Stimulated activated CD4-positive, alpha-beta T cell treated with anti-CD3 and anti-CD28 coated beads, Interleukin-1b, Interleukin-23, amount 100 ng/mL, for 1 hour (primary cell): ENCODE measurements at regions not wholly inside any gene's neighbourhood (a gene's known extent, or its start where the extent isn't known, plus 50 kb on each side); places are given as distances from the start of the nearest gene placed in this dataset.

Source experiments
- DNase-seq, 2 donors: peaks; one replicate each; pipeline ENCODE4 v3.0.0-alpha.2; 2020; ENCODE audit warnings: low read depth in 2 of 2

- no peak for DNase-seq
These were observed 434.9 kb upstream of the MYT1L start for GRCh38 chr2:2765839-2766495.

- DNase-seq, result no peak
These were observed 434.2 kb upstream of the MYT1L start for GRCh38 chr2:2765176-2765800.

GRCh38 chr2:2764739-2765138 is 433.7 kb upstream of the MYT1L start:
- no peak for DNase-seq

GRCh38 chr2:2764001-2764355 is 432.9 kb upstream of the MYT1L start:
- no peak for DNase-seq

GRCh38 chr2:2763351-2764000 is 432.4 kb upstream of the MYT1L start:
- DNase-seq, result no peak

GRCh38 chr2:2762913-2763312 is 431.8 kb upstream of the MYT1L start:
- DNase-seq, result no peak

- no peak for DNase-seq
These were observed 431.3 kb upstream of the MYT1L start for GRCh38 chr2:2762166-2762908.

- no peak for DNase-seq
These were observed 427.8 kb upstream of the MYT1L start for GRCh38 chr2:2758793-2759367.

- no peak for DNase-seq
These were observed 426.7 kb upstream of the MYT1L start for GRCh38 chr2:2757764-2758163.

- DNase-seq, result no peak
These were observed 425.8 kb upstream of the MYT1L start for GRCh38 chr2:2756886-2757285.

GRCh38 chr2:2755990-2756389 is 424.9 kb upstream of the MYT1L start:
- no peak for DNase-seq

DNA sequence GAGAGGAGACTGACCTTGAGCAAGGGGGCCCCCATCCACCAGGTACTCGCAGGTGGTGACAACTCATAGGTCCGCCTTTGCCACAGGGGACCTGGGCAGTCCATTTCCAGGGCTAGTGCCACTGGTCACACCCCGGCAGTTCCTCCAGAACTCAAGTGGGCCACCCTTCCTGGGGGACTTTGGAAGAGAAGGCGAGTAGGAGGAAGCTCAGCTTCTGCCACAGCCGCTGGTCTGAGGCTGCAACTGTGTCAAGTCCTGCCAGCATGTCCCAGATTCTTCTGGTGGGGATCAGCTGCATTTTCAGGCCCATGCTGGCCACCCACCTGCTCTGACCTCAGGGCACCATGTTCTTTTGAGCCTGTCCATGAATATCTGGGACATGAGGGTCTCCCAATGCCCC is 423.9 kb upstream of the MYT1L start:
- DNase-seq, result no peak

- no peak for DNase-seq
These were observed 420.7 kb upstream of the MYT1L start for GRCh38 chr2:2751715-2752315.

- DNase-seq, result no peak
These were observed 420.0 kb upstream of the MYT1L start for GRCh38 chr2:2750867-2751714.

GRCh38 chr2:2749206-2749598 is 418.1 kb upstream of the MYT1L start:
- no peak for DNase-seq

DNA sequence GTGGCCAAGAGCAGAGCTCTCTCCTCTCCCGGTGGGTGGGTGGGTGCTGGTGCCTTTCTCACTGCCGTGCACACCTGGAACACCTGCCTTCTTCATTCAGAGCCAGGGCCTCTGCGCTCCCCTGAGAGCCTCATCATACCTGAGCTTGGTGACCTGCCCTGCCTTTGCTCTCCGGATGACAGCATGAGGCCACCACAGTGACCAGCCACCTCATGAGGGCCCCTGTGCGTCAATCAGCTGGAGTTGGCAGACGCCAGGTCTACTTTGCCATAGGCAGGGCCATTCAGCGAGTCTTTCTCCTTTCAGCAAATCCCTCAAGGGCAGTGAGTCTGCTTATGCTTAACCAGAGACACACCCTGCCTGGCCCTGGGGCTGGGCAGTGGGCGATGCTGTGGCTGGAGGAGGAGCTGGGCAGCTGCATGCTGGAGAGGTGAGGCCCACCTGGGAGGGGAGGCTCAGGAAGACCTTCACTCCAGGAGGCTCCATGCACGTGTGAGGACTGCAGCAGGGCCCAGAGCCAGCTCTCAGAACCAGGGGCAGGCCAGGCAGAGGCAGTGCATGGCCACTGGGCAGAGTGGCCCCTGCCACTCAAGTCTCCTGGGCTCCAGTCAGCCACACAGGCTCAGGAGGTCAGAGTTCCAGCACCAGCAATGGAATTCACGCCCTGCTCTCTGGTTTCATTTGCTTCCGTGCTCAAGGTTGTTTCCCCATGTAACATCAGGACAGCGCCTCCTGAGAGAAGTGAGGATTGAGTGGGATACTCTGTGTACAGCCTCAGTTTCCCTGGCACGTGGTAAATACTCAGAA is 417.5 kb upstream of the MYT1L start:
- DNase-seq, result no peak

DNA sequence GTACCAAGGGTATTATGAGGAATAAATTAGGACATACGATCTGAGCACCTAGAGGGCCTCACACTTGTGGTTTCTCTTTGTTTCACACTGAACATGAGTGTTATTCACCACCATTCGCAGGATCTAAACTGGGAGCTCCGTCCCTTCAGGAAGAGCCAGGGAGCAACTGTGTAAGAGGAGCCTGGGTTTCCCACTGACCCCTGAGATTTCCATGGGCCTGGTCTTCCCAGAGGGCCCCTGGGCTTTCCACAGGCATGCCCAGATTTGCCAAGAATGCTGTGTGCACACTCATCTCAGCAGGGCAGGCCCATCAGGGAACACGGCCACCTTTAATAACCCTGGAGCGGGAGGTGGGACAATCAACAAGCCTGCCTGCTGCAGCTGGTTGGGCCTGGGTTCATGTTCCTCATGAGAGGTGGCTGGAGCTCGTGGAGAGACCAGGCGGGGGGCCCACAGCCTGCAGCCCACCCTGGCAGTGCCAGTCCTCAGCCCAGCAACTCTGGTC is 416.8 kb upstream of the MYT1L start:
- DNase-seq, result no peak

DNA sequence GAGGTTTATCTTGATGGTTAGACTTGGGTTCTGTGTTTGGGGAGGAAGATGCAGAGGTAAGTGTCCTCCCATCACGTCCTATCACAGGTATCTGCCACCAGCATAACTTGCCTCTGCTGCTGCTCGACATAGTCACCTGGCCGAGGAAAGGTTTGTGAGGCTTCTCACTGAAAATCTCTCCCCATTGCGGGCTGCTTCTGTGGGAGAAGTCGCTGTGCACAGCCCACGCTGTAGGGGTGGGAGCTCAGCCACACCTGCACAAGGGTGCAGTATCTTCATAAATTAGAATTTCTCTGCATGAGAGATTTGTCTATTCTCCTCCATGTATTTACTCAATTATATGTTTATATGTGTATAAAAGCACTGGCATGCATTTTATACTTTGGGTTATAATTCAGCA is 415.7 kb upstream of the MYT1L start:
- no peak for DNase-seq

DNA sequence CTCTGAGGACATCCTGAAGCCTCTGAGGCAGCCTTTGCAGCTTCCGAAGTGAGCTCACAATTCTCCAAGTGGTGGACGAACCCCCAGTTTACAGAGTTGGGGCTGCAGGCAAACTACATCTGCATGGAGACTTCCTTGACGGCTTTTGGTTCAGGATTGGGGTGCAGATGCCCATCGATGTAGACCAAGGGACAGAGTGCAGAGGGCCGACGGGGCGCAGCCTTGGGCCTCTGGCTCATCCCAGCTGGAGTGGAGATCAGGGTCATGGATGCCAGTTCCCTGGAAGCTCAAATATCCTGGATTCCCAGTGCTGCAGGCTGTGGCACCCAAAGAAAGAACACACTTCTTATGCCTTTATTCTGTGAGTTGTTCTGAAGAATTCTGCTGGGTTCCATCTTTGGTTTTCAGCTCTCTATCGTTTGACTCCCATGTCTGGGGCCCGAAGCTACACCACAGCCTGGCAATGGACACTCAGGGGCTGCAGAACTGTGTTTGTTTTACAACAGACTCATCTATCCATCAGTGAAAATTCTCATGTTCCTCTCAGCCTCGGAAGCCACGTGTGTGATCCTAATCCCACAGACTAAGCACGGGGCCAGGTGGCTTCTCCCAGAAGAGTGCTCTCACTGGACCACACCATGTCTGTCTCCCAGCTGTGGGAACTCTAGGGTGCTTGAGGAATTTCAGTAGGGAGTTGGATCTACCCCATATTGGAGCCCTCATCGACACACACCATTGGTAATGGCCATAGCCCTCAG is 414.1 kb upstream of the MYT1L start:
- no peak for DNase-seq
